ENCODE measurements at regions not wholly inside any gene's neighbourhood (a gene's known extent, or its start where the extent isn't known, plus 50 kb on each side); places are given as distances from the start of the nearest gene placed in this dataset.

- no TSS peak for BruUV-seq (replicated peaks)
- dilution Hi-C loops (cut with MboI; ENCODE audit: extremely low pct_ligation_motif_present, low sequenced_read_pairs) (no loop called here), intact Hi-C loops (cut with micrococcal nuclease) (no loop called here)
- H4K20me1 ChIP-seq (replicated peaks; ENCODE audit: control insufficient read depth, extremely low read depth, insufficient read depth, low read length) = no peaks in the 10 kb centered on the region
- no peak overlapping the region for H3K4me3 ChIP-seq (replicated peaks in 1 of 3; ENCODE audit: insufficient read depth in 1 of 3, low read depth in 1 of 3, low read length in 3 of 3)
- H3K9me1 ChIP-seq (replicated peaks; ENCODE audit: control insufficient read depth, extremely low read depth, insufficient read depth, low read length) = no peaks in the 10 kb centered on the region
- CTCF ChIA-PET = interaction anchor here (0.7 kb wide), 1 partner anchor 9 kb away, joined by 3 read pairs; no protein-coding TSS in a partner anchor
- DNase-seq (ENCODE audit: low read depth, low spot score) (no peak), FAIRE-seq (no peak)
- H3K79me2 ChIP-seq (ENCODE audit: control insufficient read depth, insufficient read depth, low read length) = no peaks in the 10 kb centered on the region
- no peak overlapping the region for H3K9ac ChIP-seq (replicated peaks; ENCODE audit: extremely low read depth, insufficient read depth, low read length)
- TF ChIP-seq GATA2 (IDR thresholded peaks at IDR 0.05; ENCODE audit: insufficient read depth, insufficient read length, low read depth, low read length) (no peak), MYC (IDR thresholded peaks at IDR 0.05; ENCODE audit: low read depth, low read length) (no peak), POLR2A (IDR thresholded peaks at IDR 0.05; ENCODE audit: low read depth, low read length) (no peak), JUN (IDR thresholded peaks at IDR 0.05; ENCODE audit: borderline replicate concordance, insufficient read depth, insufficient read length, low read depth) (no peak), EZH2 (IDR thresholded peaks at IDR 0.05; ENCODE audit: borderline replicate concordance, low read depth, low read length, severe bottlenecking) (no peak), FOS (IDR thresholded peaks at IDR 0.05; ENCODE audit: borderline replicate concordance, insufficient read depth, low read length) (no peak), POLR2AphosphoS5 (IDR thresholded peaks at IDR 0.05; ENCODE audit: insufficient read depth, low read depth, low read length) (no peak)
- TF ChIP-seq, protein P1, sequence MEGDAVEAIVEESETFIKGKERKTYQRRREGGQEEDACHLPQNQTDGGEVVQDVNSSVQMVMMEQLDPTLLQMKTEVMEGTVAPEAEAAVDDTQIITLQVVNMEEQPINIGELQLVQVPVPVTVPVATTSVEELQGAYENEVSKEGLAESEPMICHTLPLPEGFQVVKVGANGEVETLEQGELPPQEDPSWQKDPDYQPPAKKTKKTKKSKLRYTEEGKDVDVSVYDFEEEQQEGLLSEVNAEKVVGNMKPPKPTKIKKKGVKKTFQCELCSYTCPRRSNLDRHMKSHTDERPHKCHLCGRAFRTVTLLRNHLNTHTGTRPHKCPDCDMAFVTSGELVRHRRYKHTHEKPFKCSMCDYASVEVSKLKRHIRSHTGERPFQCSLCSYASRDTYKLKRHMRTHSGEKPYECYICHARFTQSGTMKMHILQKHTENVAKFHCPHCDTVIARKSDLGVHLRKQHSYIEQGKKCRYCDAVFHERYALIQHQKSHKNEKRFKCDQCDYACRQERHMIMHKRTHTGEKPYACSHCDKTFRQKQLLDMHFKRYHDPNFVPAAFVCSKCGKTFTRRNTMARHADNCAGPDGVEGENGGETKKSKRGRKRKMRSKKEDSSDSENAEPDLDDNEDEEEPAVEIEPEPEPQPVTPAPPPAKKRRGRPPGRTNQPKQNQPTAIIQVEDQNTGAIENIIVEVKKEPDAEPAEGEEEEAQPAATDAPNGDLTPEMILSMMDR (IDR thresholded peaks at IDR 0.05; ENCODE audit: extremely low read depth in 1 of 2, insufficient read depth in 1 of 2, low read depth in 1 of 2, low read length in 2 of 2) = no peak
- TF ChIP-seq, protein P2, sequence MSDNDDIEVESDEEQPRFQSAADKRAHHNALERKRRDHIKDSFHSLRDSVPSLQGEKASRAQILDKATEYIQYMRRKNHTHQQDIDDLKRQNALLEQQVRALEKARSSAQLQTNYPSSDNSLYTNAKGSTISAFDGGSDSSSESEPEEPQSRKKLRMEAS (IDR thresholded peaks at IDR 0.05; ENCODE audit: insufficient read depth, insufficient read length) = no peak
- H3K4me2 ChIP-seq (ENCODE audit: insufficient read depth, low read length) = no peak overlapping the region
- no peaks in the 10 kb centered on the region for H3K27me3 ChIP-seq (ENCODE audit: control insufficient read depth in 2 of 2, insufficient read depth in 2 of 2, low read length in 2 of 2)
- H3K27ac ChIP-seq (ENCODE audit: insufficient read depth, low read depth, low read length) = no peak overlapping the region
- no peaks in the 10 kb centered on the region for H3K4me1 ChIP-seq (ENCODE audit: control insufficient read depth, extremely low read depth, insufficient read depth, low read length)
- POLR2A ChIA-PET = no interaction called here
- no peaks in the 10 kb centered on the region for H3K9me3 ChIP-seq (replicated peaks; ENCODE audit: control insufficient read depth, insufficient read depth, low read length)
- no peaks in the 10 kb centered on the region for H3K36me3 ChIP-seq (ENCODE audit: control insufficient read depth in 2 of 2, extremely low read depth in 1 of 2, insufficient read depth in 2 of 2, low read length in 2 of 2)
- no peak overlapping the region for H2AFZ ChIP-seq (ENCODE audit: low read depth, low read length)
Measured at GRCh38 chr2:14342313-14342712, 290.2 kb upstream of the LRATD1 start.

All from endothelial cell of umbilical vein (primary cell).